HCT116 (cell line): ENCODE measurements at regions not wholly inside any gene's neighbourhood (a gene's known extent, or its start where the extent isn't known, plus 50 kb on each side); places are given as distances from the start of the nearest gene placed in this dataset.

Experiments used
- CEBPB ChIP-seq: IDR thresholded peaks from 2 replicates; pipeline ENCODE4 v1.6.1; 2012; ENCODE audit warnings: low read depth
- CTCF ChIP-seq, 3 experiments: fragments of 200-600 bp in 1 of 3; sonication (generic) in 1 of 3; IDR thresholded peaks in 2 of 3; conservative IDR thresholded peaks in 1 of 3; 2 replicates each; pipeline ENCODE4 v1.5.1; 2012 to 2017; ENCODE audit warnings: low read depth in 2 of 3, low read length in 2 of 3, antibody characterized with exemption in 1 of 3, borderline replicate concordance in 1 of 3, control low read depth in 1 of 3, mild to moderate bottlenecking in 1 of 3, mixed read lengths in 1 of 3, mixed run types in 1 of 3, moderate library complexity in 1 of 3; ENCODE audit not compliant: insufficient read depth in 1 of 3
- ELF1 ChIP-seq: IDR thresholded peaks from 2 replicates; pipeline ENCODE4 v1.6.1; 2012; ENCODE audit warnings: low read depth, borderline replicate concordance
- EZH2 ChIP-seq: fragments of 200-600 bp; sonication (generic); IDR thresholded peaks from 2 replicates; pipeline ENCODE4 v1.6.1; 2017; ENCODE audit warnings: antibody characterized with exemption, mixed run types
- EZH2phosphoT487 ChIP-seq: fragments of 200-600 bp; IDR thresholded peaks from 2 replicates; pipeline ENCODE4 v1.6.1; 2018; ENCODE audit warnings: antibody characterized with exemption, borderline replicate concordance
- MAX ChIP-seq: IDR thresholded peaks from 2 replicates; pipeline ENCODE4 v1.6.1; 2012
- POLR2A ChIP-seq: IDR thresholded peaks from 2 replicates; pipeline ENCODE4 v1.7.0; 2011; ENCODE audit warnings: borderline replicate concordance; ENCODE audit not compliant: insufficient read depth, insufficient read length; ENCODE audit errors: extremely low read depth
- POLR2AphosphoS5 ChIP-seq: IDR thresholded peaks from 2 replicates; pipeline ENCODE4 v1.6.1; 2011; ENCODE audit warnings: mild to moderate bottlenecking, low read depth, low read length, moderate library complexity
- RAD21 ChIP-seq: IDR thresholded peaks from 2 replicates; pipeline ENCODE4 v1.6.1; 2012; ENCODE audit warnings: low read depth, mild to moderate bottlenecking
- REST ChIP-seq: IDR thresholded peaks from 2 replicates; pipeline ENCODE4 v1.6.1; 2012; ENCODE audit warnings: low read depth
- SP1 ChIP-seq: IDR thresholded peaks from 2 replicates; pipeline ENCODE4 v1.6.1; 2012; ENCODE audit warnings: low read depth
- SRF ChIP-seq: IDR thresholded peaks from 2 replicates; pipeline ENCODE4 v1.6.1; 2012; ENCODE audit warnings: low read depth
- ZBTB33 ChIP-seq: IDR thresholded peaks from 2 replicates; pipeline ENCODE4 v1.6.1; 2011; ENCODE audit warnings: mild to moderate bottlenecking, low read length, moderate library complexity; ENCODE audit not compliant: insufficient replicate concordance; ENCODE audit errors: extremely low read depth
- ZFX ChIP-seq: fragments of 450-650 bp; IDR thresholded peaks from 2 replicates; pipeline ENCODE4 v1.6.1; 2017

GRCh38 chr21:32136546-32136945, 142.3 kb downstream of the MIS18A start:
- TF ChIP-seq EZH2phosphoT487 (no peak), SP1 (no peak), REST (no peak), RAD21 (no peak), POLR2AphosphoS5 (no peak), ZBTB33 (no peak), CEBPB (no peak), SRF (no peak), EZH2 (no peak), POLR2A (no peak), CTCF (IDR thresholded peaks at IDR 0.05 in 2 of 3, conservative IDR thresholded peaks at IDR 0.05 in 1 of 3; ENCODE audit: borderline replicate concordance in 1 of 3, insufficient read depth in 1 of 3, low read depth in 2 of 3, low read length in 2 of 3) (no peak), ZFX (no peak), ELF1 (no peak), MAX (no peak)
